Endothelial cell of umbilical vein (primary cell): ENCODE measurements at regions not wholly inside any gene's neighbourhood (a gene's known extent, or its start where the extent isn't known, plus 50 kb on each side); places are given as distances from the start of the nearest gene placed in this dataset.

Experiments used
- POLR2A ChIP-seq: IDR thresholded peaks from 2 replicates; pipeline ENCODE4 v1.6.1; 2012; ENCODE audit warnings: low read depth, mild to moderate bottlenecking, control low read depth, low read length
- TF ChIP-seq, protein P1 (sequence below), 2 donors: IDR thresholded peaks; 1 replicate in 1 of 2; 2 replicates in 1 of 2; pipeline ENCODE4 v1.5.1; 2011; ENCODE audit warnings: low read length in 2 of 2, mild to moderate bottlenecking in 2 of 2, moderate library complexity in 2 of 2, control low read depth in 1 of 2, inconsistent platforms in 1 of 2, low read depth in 1 of 2; ENCODE audit not compliant: insufficient read depth in 1 of 2; ENCODE audit errors: extremely low read depth in 1 of 2

DNA sequence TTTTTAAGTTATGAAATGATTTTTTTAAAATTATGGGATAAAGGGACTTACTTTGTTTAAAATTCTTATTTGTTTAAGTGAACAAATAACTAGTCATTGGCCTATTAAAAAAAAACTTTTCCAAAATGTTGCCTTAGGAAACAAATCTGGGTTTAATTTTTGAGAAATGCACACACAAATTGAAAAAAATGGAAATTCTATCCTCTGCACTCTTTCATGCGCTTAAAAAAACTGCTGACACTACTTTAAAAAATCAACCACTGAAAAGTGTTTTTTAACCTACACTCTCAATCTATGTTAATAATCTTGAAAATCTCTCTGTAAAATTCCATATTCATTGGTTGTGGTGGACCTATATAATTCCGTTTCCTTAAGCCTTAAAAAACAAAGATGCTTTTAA, 163.4 kb upstream of the DAB2 start:
- TF ChIP-seq, protein P1, sequence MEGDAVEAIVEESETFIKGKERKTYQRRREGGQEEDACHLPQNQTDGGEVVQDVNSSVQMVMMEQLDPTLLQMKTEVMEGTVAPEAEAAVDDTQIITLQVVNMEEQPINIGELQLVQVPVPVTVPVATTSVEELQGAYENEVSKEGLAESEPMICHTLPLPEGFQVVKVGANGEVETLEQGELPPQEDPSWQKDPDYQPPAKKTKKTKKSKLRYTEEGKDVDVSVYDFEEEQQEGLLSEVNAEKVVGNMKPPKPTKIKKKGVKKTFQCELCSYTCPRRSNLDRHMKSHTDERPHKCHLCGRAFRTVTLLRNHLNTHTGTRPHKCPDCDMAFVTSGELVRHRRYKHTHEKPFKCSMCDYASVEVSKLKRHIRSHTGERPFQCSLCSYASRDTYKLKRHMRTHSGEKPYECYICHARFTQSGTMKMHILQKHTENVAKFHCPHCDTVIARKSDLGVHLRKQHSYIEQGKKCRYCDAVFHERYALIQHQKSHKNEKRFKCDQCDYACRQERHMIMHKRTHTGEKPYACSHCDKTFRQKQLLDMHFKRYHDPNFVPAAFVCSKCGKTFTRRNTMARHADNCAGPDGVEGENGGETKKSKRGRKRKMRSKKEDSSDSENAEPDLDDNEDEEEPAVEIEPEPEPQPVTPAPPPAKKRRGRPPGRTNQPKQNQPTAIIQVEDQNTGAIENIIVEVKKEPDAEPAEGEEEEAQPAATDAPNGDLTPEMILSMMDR (IDR thresholded peaks at IDR 0.05; ENCODE audit: extremely low read depth in 1 of 2, insufficient read depth in 1 of 2, low read depth in 1 of 2, low read length in 2 of 2), result no peak
- TF ChIP-seq POLR2A, result no peak
